Nephron (organoid): ENCODE measurements at regions not wholly inside any gene's neighbourhood (a gene's known extent, or its start where the extent isn't known, plus 50 kb on each side); places are given as distances from the start of the nearest gene placed in this dataset.

Experiments used
- H3K27ac Mint-ChIP-seq, 3 experiments: 2 replicates each; pipeline ENCODE4 v1.8.0; 2020; ENCODE audit warnings: mixed read lengths in 3 of 3, mild to moderate bottlenecking in 2 of 3, moderate library complexity in 1 of 3
- H3K27me3 Mint-ChIP-seq: 2 replicates; pipeline ENCODE4 v1.8.0; 2021; ENCODE audit warnings: low read depth, mild to moderate bottlenecking, moderate library complexity, mixed read lengths
- H3K36me3 Mint-ChIP-seq: 2 replicates; pipeline ENCODE4 v1.8.0; 2020; ENCODE audit warnings: low read depth, mixed read lengths
- H3K4me1 Mint-ChIP-seq: 2 replicates; pipeline ENCODE4 v1.8.0; 2020; ENCODE audit warnings: mixed read lengths
- H3K4me3 Mint-ChIP-seq, 3 experiments: 2 replicates each; pipeline ENCODE4 v1.8.0; 2020; ENCODE audit warnings: mild to moderate bottlenecking in 3 of 3, mixed read lengths in 3 of 3, moderate library complexity in 2 of 3
- H3K9me3 Mint-ChIP-seq: 2 replicates; pipeline ENCODE4 v1.8.0; 2020; ENCODE audit warnings: mixed read lengths
- CTCF ChIP-seq, 3 experiments: fragments of 200-600 bp; sonication (generic); IDR thresholded peaks; one replicate each; pipeline ENCODE4 v1.5.0; 2021; ENCODE audit warnings: antibody characterized with exemption in 3 of 3; ENCODE audit not compliant: unreplicated experiment in 3 of 3

GRCh38 chr10:42934842-42935241, 142.0 kb upstream of the RET start:
- no peaks in the 10 kb centered on the region for H3K9me3 Mint-ChIP-seq

DNA sequence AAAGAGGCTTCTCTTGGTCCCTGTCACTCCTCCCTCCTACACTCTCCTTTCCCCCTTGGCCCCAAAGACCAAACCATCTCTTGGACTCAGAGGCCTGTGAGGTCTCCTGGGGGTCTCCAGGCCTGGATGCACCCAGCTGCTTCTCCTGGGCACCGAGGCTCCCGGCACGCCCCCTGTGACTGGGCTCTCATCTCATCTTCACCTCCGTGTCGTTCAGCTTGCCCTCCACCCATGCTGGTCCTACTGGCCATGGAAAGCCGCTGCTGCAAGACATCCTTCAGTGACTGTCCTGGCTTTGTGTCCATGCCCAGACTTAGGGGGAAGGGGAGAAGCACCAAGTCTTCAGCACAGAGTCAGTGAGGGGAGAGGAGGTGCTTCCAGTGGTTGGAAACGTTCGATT, 141.4 kb upstream of the RET start:
- Mint-ChIP-seq H3K9me3 (no peaks in the 10 kb centered on the region), H3K27me3 (peaks cover 62% of the 10 kb centered on the region), H3K4me3 (no peak overlapping the region), H3K4me1 (peaks cover 22% of the 10 kb centered on the region), H3K36me3 (no peaks in the 10 kb centered on the region), H3K27ac (no peak overlapping the region)
- TF ChIP-seq CTCF (IDR thresholded peaks at IDR 0.05; ENCODE audit: unreplicated experiment in 3 of 3): no peak

More at GRCh38 chr10:42934842-42935241, 142.0 kb upstream of the RET start:
- peaks cover 69% of the 10 kb centered on the region for H3K27me3 Mint-ChIP-seq
- TF ChIP-seq CTCF (IDR thresholded peaks at IDR 0.05; ENCODE audit: unreplicated experiment in 3 of 3): no peak
- H3K4me1 Mint-ChIP-seq: peaks cover 22% of the 10 kb centered on the region
- H3K4me3 Mint-ChIP-seq: peak overlapping the region in 1 of 3 experiments; percentile 39
- no peak overlapping the region for H3K27ac Mint-ChIP-seq
- no peaks in the 10 kb centered on the region for H3K36me3 Mint-ChIP-seq

- H3K4me3 Mint-ChIP-seq: no peak overlapping the region
- no peaks in the 10 kb centered on the region for H3K36me3 Mint-ChIP-seq
- no peak for TF ChIP-seq CTCF (IDR thresholded peaks at IDR 0.05; ENCODE audit: unreplicated experiment in 3 of 3)
- peaks cover 17% of the 10 kb centered on the region for H3K4me1 Mint-ChIP-seq
- H3K9me3 Mint-ChIP-seq: no peaks in the 10 kb centered on the region
- H3K27ac Mint-ChIP-seq: no peak overlapping the region
- H3K27me3 Mint-ChIP-seq: peaks cover 54% of the 10 kb centered on the region
These were observed 140.3 kb upstream of the RET start for GRCh38 chr10:42936580-42936979.

GRCh38 chr10:42937048-42937447, 139.8 kb upstream of the RET start:
- Mint-ChIP-seq H3K27me3 (peaks cover 49% of the 10 kb centered on the region), H3K9me3 (no peaks in the 10 kb centered on the region), H3K4me3 (no peak overlapping the region), H3K36me3 (no peaks in the 10 kb centered on the region), H3K4me1 (peaks cover 17% of the 10 kb centered on the region), H3K27ac (no peak overlapping the region)
- TF ChIP-seq CTCF (IDR thresholded peaks at IDR 0.05; ENCODE audit: unreplicated experiment in 3 of 3): no peak

DNA sequence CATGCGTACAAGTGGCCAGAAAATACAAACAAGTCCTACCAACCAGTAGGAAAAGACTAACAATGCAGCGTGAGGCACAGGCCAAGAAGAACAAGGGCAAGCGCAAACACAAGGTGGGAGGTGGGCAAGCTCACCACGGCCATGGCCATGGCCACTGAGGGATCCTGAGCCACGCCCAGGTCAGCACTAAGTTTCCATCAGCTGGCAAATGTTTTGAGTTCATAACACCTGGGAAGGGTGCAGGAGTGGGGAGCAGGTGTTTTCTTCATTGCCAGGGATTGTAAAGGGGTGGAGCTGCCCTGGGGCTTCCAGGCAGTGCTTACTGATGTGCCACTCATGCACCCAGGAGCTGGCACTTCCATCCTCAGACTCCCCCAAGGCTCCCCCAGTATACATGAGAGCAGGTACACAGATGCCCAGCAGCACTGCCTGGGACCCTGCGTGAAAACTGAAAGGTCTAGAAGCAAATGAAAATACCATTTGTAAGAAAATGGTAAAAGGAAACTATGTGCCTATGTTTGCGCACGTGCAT, 139.2 kb upstream of the RET start:
- H3K27me3 Mint-ChIP-seq: peaks cover 44% of the 10 kb centered on the region
- H3K27ac Mint-ChIP-seq: no peak overlapping the region
- no peak overlapping the region for H3K4me3 Mint-ChIP-seq
- H3K4me1 Mint-ChIP-seq: peaks cover 17% of the 10 kb centered on the region
- H3K9me3 Mint-ChIP-seq: no peaks in the 10 kb centered on the region
- TF ChIP-seq CTCF (IDR thresholded peaks at IDR 0.05; ENCODE audit: unreplicated experiment in 3 of 3): no peak
- no peaks in the 10 kb centered on the region for H3K36me3 Mint-ChIP-seq

- Mint-ChIP-seq H3K4me1 (peaks cover 17% of the 10 kb centered on the region), H3K36me3 (no peaks in the 10 kb centered on the region), H3K27ac (no peak overlapping the region), H3K4me3 (no peak overlapping the region), H3K9me3 (no peaks in the 10 kb centered on the region), H3K27me3 (peaks cover 38% of the 10 kb centered on the region)
- no peak for TF ChIP-seq CTCF (IDR thresholded peaks at IDR 0.05; ENCODE audit: unreplicated experiment in 3 of 3)
These were observed 138.5 kb upstream of the RET start for GRCh38 chr10:42938351-42938750.
